NCI-H1092 (cell line): ENCODE measurements at regions not wholly inside any gene's neighbourhood (a gene's known extent, or its start where the extent isn't known, plus 50 kb on each side); places are given as distances from the start of the nearest gene placed in this dataset.

Experiments
- DNase-seq: peaks from one replicate; lab custom pipeline; 2025; lab: John Stamatoyannopoulos, UW

GRCh38 chr4:161225327-161225726 is 938.5 kb downstream of the FSTL5 start:
- DNase-seq = no peak

GRCh38 chr4:161222889-161223288 is 940.9 kb downstream of the FSTL5 start:
- no peak for DNase-seq

GRCh38 chr4:161208564-161208963 is 955.2 kb downstream of the FSTL5 start:
- no peak for DNase-seq

- no peak for DNase-seq
These were observed 957.2 kb downstream of the FSTL5 start for GRCh38 chr4:161206528-161207080.

- no peak for DNase-seq
These were observed 959.9 kb downstream of the FSTL5 start for GRCh38 chr4:161203865-161204264.

- no peak for DNase-seq
These were observed 965.9 kb downstream of the FSTL5 start for GRCh38 chr4:161197912-161198311.

- no peak for DNase-seq
These were observed 966.3 kb downstream of the FSTL5 start for GRCh38 chr4:161197474-161197873.

GRCh38 chr4:161189286-161190134 is 974.3 kb downstream of the FSTL5 start:
- DNase-seq = no peak

- no peak for DNase-seq
These were observed 975.2 kb downstream of the FSTL5 start for GRCh38 chr4:161188578-161188977.

GRCh38 chr4:161187569-161187968 is 976.2 kb downstream of the FSTL5 start:
- no peak for DNase-seq

- DNase-seq = no peak
These were observed 977.0 kb downstream of the FSTL5 start for GRCh38 chr4:161186750-161187149.

GRCh38 chr4:161186012-161186411 is 977.8 kb downstream of the FSTL5 start:
- no peak for DNase-seq

- no peak for DNase-seq
These were observed 980.1 kb downstream of the FSTL5 start for GRCh38 chr4:161183729-161184128.

- no peak for DNase-seq
These were observed 980.9 kb downstream of the FSTL5 start for GRCh38 chr4:161182913-161183312.

- DNase-seq = no peak
These were observed 985.5 kb downstream of the FSTL5 start for GRCh38 chr4:161178310-161178709.

GRCh38 chr4:161172396-161173026 is 991.3 kb downstream of the FSTL5 start:
- DNase-seq = no peak

- no peak for DNase-seq
These were observed 996.3 kb downstream of the FSTL5 start for GRCh38 chr4:161167539-161167938.

GRCh38 chr4:161160718-161161117 is 1003.1 kb downstream of the FSTL5 start:
- no peak for DNase-seq

- no peak for DNase-seq
These were observed 1015.7 kb downstream of the FSTL5 start for GRCh38 chr4:161148051-161148450.

- no peak for DNase-seq
These were observed 1020.4 kb downstream of the FSTL5 start for GRCh38 chr4:161143375-161143774.

GRCh38 chr4:161134795-161135194 is 1029.0 kb downstream of the FSTL5 start:
- no peak for DNase-seq

GRCh38 chr4:161133586-161134276 is 1030.1 kb downstream of the FSTL5 start:
- no peak for DNase-seq
